Osteocyte (in vitro differentiated cells): ENCODE measurements at regions not wholly inside any gene's neighbourhood (a gene's known extent, or its start where the extent isn't known, plus 50 kb on each side); places are given as distances from the start of the nearest gene placed in this dataset.

Source experiments
- DNase-seq: peaks from one replicate; pipeline ENCODE4 v3.0.0; 2021; ENCODE audit warnings: mixed read lengths; ENCODE audit not compliant: unreplicated experiment; ENCODE audit errors: extremely low spot score
- H3K27ac Mint-ChIP-seq: one replicate; pipeline ENCODE4 v1.8.0; 2021; ENCODE audit warnings: mild to moderate bottlenecking, mixed read lengths; ENCODE audit not compliant: unreplicated experiment
- H3K27me3 Mint-ChIP-seq: one replicate; pipeline ENCODE4 v1.8.0; 2021; ENCODE audit warnings: mixed read lengths; ENCODE audit not compliant: unreplicated experiment
- H3K36me3 Mint-ChIP-seq: one replicate; pipeline ENCODE4 v1.8.0; 2021; ENCODE audit warnings: mixed read lengths; ENCODE audit not compliant: unreplicated experiment
- H3K4me1 Mint-ChIP-seq: one replicate; pipeline ENCODE4 v1.8.0; 2021; ENCODE audit warnings: mixed read lengths; ENCODE audit not compliant: unreplicated experiment
- H3K4me3 Mint-ChIP-seq: one replicate; pipeline ENCODE4 v1.8.0; 2021; ENCODE audit warnings: mild to moderate bottlenecking, moderate library complexity, mixed read lengths; ENCODE audit not compliant: unreplicated experiment
- H3K9me3 Mint-ChIP-seq: one replicate; pipeline ENCODE4 v1.8.0; 2021; ENCODE audit warnings: mixed read lengths; ENCODE audit not compliant: unreplicated experiment
- TF ChIP-seq, protein P1 (sequence below): fragments of 200-600 bp; sonication (generic); IDR thresholded peaks from 2 replicates; pipeline ENCODE4 v1.5.0; 2021; ENCODE audit warnings: antibody characterized with exemption, mild to moderate bottlenecking, moderate library complexity

DNA sequence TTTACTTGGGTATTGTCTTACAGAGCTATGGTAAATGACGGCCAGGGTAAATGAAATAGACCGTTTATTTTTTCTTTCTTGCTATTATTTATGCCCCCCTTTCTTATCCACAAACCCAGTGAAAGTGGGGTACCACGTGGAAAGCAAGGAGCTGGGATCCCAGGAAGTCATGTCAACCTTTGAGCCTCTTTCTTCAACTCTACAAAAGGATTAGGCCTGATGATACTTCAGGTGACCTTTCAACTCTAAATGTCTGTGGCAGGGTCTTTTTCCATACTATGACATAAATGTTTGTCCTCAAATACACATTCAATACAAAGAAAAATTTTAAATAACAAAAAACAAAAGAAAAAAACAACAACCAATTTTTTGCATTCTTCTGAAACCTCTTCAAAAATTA lies 291.4 kb downstream of the ADGB start:
- Mint-ChIP-seq H3K27ac (no peak overlapping the region), H3K4me3 (no peak overlapping the region), H3K4me1 (peaks cover 17% of the 10 kb centered on the region), H3K9me3 (no peaks in the 10 kb centered on the region), H3K27me3 (no peaks in the 10 kb centered on the region), H3K36me3 (no peaks in the 10 kb centered on the region)
- TF ChIP-seq, protein P1, sequence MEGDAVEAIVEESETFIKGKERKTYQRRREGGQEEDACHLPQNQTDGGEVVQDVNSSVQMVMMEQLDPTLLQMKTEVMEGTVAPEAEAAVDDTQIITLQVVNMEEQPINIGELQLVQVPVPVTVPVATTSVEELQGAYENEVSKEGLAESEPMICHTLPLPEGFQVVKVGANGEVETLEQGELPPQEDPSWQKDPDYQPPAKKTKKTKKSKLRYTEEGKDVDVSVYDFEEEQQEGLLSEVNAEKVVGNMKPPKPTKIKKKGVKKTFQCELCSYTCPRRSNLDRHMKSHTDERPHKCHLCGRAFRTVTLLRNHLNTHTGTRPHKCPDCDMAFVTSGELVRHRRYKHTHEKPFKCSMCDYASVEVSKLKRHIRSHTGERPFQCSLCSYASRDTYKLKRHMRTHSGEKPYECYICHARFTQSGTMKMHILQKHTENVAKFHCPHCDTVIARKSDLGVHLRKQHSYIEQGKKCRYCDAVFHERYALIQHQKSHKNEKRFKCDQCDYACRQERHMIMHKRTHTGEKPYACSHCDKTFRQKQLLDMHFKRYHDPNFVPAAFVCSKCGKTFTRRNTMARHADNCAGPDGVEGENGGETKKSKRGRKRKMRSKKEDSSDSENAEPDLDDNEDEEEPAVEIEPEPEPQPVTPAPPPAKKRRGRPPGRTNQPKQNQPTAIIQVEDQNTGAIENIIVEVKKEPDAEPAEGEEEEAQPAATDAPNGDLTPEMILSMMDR = no peak
- DNase-seq = no peak

DNA sequence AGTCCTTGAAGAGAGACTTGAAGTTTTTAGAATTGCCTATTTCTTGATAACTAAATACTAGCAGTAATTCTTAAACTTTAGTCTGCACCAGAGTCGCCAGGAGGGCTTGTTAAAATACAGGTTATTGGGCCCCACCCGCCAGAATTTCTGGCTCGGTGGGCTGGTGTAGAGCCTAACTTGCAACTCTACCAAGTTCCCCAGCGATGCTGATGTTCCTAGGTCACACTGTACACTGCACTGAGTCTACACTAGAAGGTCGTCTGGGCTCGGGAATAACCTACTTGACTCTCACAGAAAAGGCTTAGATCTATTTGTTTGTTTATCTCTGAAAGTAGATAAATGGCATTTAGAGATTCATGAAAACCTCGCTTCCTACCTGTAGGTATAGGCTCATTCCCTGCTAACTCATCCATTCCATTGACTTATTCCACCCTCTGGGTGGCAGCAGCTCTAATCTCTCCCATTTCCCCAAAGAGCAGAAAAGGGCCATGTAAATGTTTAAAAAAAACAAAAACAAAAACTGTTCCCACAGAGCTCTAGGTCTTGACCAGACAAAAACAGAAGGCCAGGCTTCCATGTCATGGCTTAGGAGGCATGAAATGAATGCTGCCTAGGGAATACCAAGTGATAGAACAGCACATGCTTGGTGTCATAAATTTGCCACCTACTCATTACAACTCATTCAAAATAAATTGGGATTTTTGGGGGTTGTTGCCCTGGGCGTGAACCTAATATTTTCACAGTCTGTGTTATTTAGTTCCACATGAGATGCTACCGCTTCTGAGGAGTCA lies 292.1 kb downstream of the ADGB start:
- H3K4me1 Mint-ChIP-seq = peaks cover 17% of the 10 kb centered on the region
- TF ChIP-seq, protein P1 = peak; percentile 17
- H3K27ac Mint-ChIP-seq = no peak overlapping the region
- no peaks in the 10 kb centered on the region for H3K9me3 Mint-ChIP-seq
- no peak for DNase-seq
- no peaks in the 10 kb centered on the region for H3K27me3 Mint-ChIP-seq
- no peaks in the 10 kb centered on the region for H3K36me3 Mint-ChIP-seq
- H3K4me3 Mint-ChIP-seq = no peak overlapping the region

DNA sequence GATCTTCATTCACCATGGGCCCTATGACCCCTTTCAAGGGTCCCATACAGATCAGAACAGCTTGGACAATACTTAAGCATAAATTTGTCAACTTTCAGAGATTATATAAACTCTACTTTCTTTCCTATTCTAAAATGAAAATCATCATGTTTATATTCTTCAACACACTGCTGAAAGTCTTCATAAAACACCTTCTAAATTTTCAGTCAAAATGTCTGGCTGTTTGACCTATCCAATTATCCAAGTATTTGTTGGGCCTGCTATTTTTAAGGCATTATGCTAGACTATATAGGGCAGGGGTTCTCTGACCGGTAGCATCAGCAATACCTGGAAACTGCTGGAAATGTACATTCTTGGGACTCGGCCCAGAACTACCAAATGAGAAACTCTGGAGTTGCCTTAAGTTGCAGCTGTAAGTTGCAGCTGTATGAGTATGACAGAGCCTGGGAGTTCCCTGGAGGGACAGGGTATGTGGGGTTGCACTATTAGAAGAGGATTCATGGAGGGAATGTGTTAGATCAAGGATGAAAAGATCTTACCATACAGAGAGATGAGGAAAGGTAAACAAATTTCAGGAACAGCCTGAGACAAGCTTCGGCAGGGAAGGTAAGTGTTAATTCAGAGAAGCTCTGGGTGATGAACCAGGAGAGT lies 293.0 kb downstream of the ADGB start:
- TF ChIP-seq, protein P1 = no peak
- H3K4me3 Mint-ChIP-seq = no peak overlapping the region
- peaks cover 12% of the 10 kb centered on the region for H3K4me1 Mint-ChIP-seq
- peak overlapping the region; percentile 45 for H3K27ac Mint-ChIP-seq
- no peak for DNase-seq
- H3K9me3 Mint-ChIP-seq = no peaks in the 10 kb centered on the region
- H3K36me3 Mint-ChIP-seq = no peaks in the 10 kb centered on the region
- no peaks in the 10 kb centered on the region for H3K27me3 Mint-ChIP-seq

DNA sequence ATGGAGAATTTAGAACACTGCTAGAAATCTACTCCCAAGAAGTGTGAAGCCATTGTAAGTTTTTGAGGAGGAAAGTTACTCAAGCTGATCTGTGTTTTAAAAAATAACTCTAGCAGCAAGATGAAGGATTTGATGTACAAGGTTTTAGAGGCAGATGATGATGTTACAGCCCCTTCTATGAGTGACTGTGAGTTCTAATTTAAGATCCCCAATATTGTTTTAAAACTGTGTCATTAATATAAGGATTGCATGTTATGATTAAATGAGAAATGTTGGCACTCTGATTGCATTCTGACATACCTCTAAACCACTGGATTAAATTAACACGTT lies 293.5 kb downstream of the ADGB start:
- Mint-ChIP-seq H3K36me3 (no peaks in the 10 kb centered on the region), H3K27ac (peak overlapping the region; percentile 45), H3K4me1 (peaks cover 12% of the 10 kb centered on the region), H3K27me3 (no peaks in the 10 kb centered on the region), H3K9me3 (no peaks in the 10 kb centered on the region), H3K4me3 (no peak overlapping the region)
- TF ChIP-seq, protein P1 = no peak
- no peak for DNase-seq

DNA sequence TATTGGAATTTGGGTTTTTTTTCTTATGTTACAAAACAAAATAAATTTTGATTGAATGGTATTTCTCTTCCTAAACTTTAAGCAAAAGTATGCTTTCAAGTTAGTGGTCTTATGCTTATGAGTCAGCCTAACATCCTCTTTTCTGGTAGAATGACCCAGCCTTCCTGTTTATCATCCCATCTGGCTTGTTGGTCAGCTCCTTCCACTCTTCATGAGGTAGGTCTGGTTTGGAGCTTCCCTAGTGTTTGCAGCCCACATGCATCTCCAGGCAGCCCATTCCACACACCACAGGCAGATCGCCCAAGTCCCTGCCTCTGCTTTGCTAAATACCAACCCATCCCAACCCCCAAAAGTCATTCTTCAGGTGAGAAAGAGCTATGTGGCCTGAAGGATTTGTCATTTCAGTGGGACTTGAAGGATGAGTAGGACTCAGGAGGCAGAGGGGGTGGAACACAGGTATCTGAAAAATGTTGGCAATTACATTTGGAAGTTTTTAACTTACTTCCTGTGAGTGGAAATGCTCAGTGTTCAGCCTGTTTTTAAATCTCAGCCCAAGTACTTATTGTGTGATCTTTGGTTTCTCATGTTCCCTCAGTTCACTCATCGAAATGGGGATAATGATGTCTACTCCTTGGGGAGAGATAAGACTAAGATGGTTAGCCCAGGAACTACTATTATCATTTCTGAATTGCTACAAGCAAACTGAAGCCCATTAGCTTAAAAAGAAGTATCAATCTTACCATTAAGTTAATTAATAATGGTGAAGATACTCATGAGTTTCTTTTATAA lies 294.0 kb downstream of the ADGB start:
- H3K27me3 Mint-ChIP-seq = no peaks in the 10 kb centered on the region
- H3K4me3 Mint-ChIP-seq = no peak overlapping the region
- no peak for DNase-seq
- H3K27ac Mint-ChIP-seq = no peak overlapping the region
- TF ChIP-seq, protein P1 = no peak
- H3K36me3 Mint-ChIP-seq = no peaks in the 10 kb centered on the region
- no peaks in the 10 kb centered on the region for H3K9me3 Mint-ChIP-seq
- peaks cover 12% of the 10 kb centered on the region for H3K4me1 Mint-ChIP-seq
